H9 (cell line): ENCODE measurements at regions not wholly inside any gene's neighbourhood (a gene's known extent, or its start where the extent isn't known, plus 50 kb on each side); places are given as distances from the start of the nearest gene placed in this dataset.

Experiments
- DNase-seq: peaks from one replicate; pipeline ENCODE4 v3.0.0-alpha.2; 2017
- H2AFZ ChIP-seq: one replicate; pipeline ENCODE4 v1.6.1; 2013; ENCODE audit warnings: mild to moderate bottlenecking, low read length, control low read depth, moderate library complexity
- H2AK5ac ChIP-seq: 2 replicates; pipeline ENCODE4 v1.6.1; 2013; ENCODE audit warnings: low read length, control low read depth, mixed read lengths; ENCODE audit not compliant: insufficient read length
- H2BK120ac ChIP-seq: one replicate; pipeline ENCODE4 v1.6.1; 2013; ENCODE audit warnings: low read depth, mild to moderate bottlenecking, low read length, control low read depth, inconsistent platforms; ENCODE audit not compliant: poor library complexity, severe bottlenecking
- H2BK12ac ChIP-seq: 2 replicates; pipeline ENCODE4 v1.6.1; 2013; ENCODE audit warnings: low read length, control low read depth, mixed read lengths, low read depth; ENCODE audit not compliant: insufficient read length
- H2BK15ac ChIP-seq: 2 replicates; pipeline ENCODE4 v1.6.1; 2013; ENCODE audit warnings: low read depth, low read length, control low read depth
- H2BK20ac ChIP-seq: one replicate; pipeline ENCODE4 v1.6.1; 2013; ENCODE audit warnings: low read depth, mild to moderate bottlenecking, low read length, control low read depth, inconsistent platforms; ENCODE audit not compliant: poor library complexity, severe bottlenecking
- H2BK5ac ChIP-seq: 2 replicates; pipeline ENCODE4 v1.6.1; 2013; ENCODE audit warnings: low read length, control low read depth, mixed read lengths; ENCODE audit not compliant: insufficient read length
- H3K14ac ChIP-seq: 2 replicates; pipeline ENCODE4 v1.6.1; 2013; ENCODE audit warnings: low read length, control low read depth; ENCODE audit not compliant: insufficient read depth
- H3K18ac ChIP-seq: 2 replicates; pipeline ENCODE4 v1.6.1; 2013; ENCODE audit warnings: low read depth, mild to moderate bottlenecking, mixed read lengths, low read length, control low read depth; ENCODE audit not compliant: insufficient read length
- H3K23ac ChIP-seq: 2 replicates; pipeline ENCODE4 v1.6.1; 2013; ENCODE audit warnings: low read length, control low read depth, mixed read lengths, low read depth; ENCODE audit not compliant: insufficient read length
- H3K23me2 ChIP-seq: 2 replicates; pipeline ENCODE4 v1.6.1; 2013; ENCODE audit warnings: low read depth, mild to moderate bottlenecking, mixed read lengths, low read length, control low read depth; ENCODE audit not compliant: insufficient read length, poor library complexity, severe bottlenecking
- H3K27ac ChIP-seq: 2 replicates; pipeline ENCODE4 v1.5.1; 2013; ENCODE audit warnings: low read length, control low read depth, mixed read lengths, low read depth; ENCODE audit not compliant: insufficient read length
- H3K27me3 ChIP-seq: 2 replicates; pipeline ENCODE4 v1.6.1; 2013; ENCODE audit warnings: low read length, control low read depth, inconsistent platforms; ENCODE audit not compliant: insufficient read depth
- H3K4ac ChIP-seq: 2 replicates; pipeline ENCODE4 v1.6.1; 2013; ENCODE audit warnings: low read depth, mild to moderate bottlenecking, control low read depth, inconsistent platforms, low read length, moderate library complexity
- H3K4me1 ChIP-seq: 2 replicates; pipeline ENCODE4 v1.6.1; 2013; ENCODE audit warnings: low read length, control low read depth, inconsistent platforms; ENCODE audit not compliant: insufficient read depth
- H3K4me2 ChIP-seq: 2 replicates; pipeline ENCODE4 v1.6.1; 2013; ENCODE audit warnings: low read length, control low read depth, mixed read lengths; ENCODE audit not compliant: insufficient read length, insufficient read depth
- H3K56ac ChIP-seq: 2 replicates; pipeline ENCODE4 v1.6.1; 2013; ENCODE audit warnings: low read depth, mild to moderate bottlenecking, mixed read lengths, low read length, control low read depth; ENCODE audit not compliant: insufficient read length
- H3K79me1 ChIP-seq: 2 replicates; pipeline ENCODE4 v1.6.1; 2013; ENCODE audit warnings: low read depth, mild to moderate bottlenecking, moderate library complexity, low read length, control low read depth, inconsistent platforms; ENCODE audit not compliant: insufficient read depth, poor library complexity, severe bottlenecking
- H3K79me2 ChIP-seq: 2 replicates; pipeline ENCODE4 v1.6.1; 2013; ENCODE audit warnings: low read length, control low read depth, inconsistent platforms; ENCODE audit not compliant: insufficient read depth
- H3K9ac ChIP-seq: 2 replicates; pipeline ENCODE4 v1.6.1; 2013; ENCODE audit warnings: low read length, control low read depth, mixed read lengths; ENCODE audit not compliant: insufficient read length; ENCODE audit errors: extremely low read depth
- H3K9me3 ChIP-seq: one replicate; pipeline ENCODE4 v1.6.1; 2013; ENCODE audit warnings: low read depth, low read length, inconsistent platforms; ENCODE audit not compliant: control insufficient read depth
- H3T11ph ChIP-seq: one replicate; pipeline ENCODE4 v1.6.1; 2013; ENCODE audit warnings: mild to moderate bottlenecking, low read length, control low read depth, inconsistent platforms
- H4K20me1 ChIP-seq: one replicate; pipeline ENCODE4 v1.6.1; 2013; ENCODE audit not compliant: control insufficient read depth, insufficient read length, insufficient read depth
- H4K5ac ChIP-seq: 2 replicates; pipeline ENCODE4 v1.6.1; 2013; ENCODE audit warnings: low read depth, mild to moderate bottlenecking, mixed read lengths, low read length, control low read depth; ENCODE audit not compliant: insufficient read length
- H4K8ac ChIP-seq: replicated peaks from 2 replicates; pipeline ENCODE4 v1.6.1; 2013; ENCODE audit warnings: low read length, control low read depth, mixed read lengths, low read depth; ENCODE audit not compliant: insufficient read length
- H4K91ac ChIP-seq: 2 replicates; pipeline ENCODE4 v1.6.1; 2013; ENCODE audit warnings: low read depth, mild to moderate bottlenecking, moderate library complexity, mixed read lengths, low read length, control low read depth; ENCODE audit not compliant: insufficient read length
- H3K27ac Mint-ChIP-seq, 3 experiments: 2 replicates in 2 of 3; 3 replicates in 1 of 3; pipeline ENCODE4 v1.8.0; 2020 to 2021; ENCODE audit warnings: mixed read lengths in 3 of 3, mild to moderate bottlenecking in 1 of 3, moderate library complexity in 1 of 3
- H3K27me3 Mint-ChIP-seq: 2 replicates; pipeline ENCODE4 v1.8.0; 2021; ENCODE audit warnings: low read depth, mild to moderate bottlenecking, moderate library complexity, mixed read lengths
- H3K36me3 Mint-ChIP-seq, 3 experiments: 2 replicates in 2 of 3; 3 replicates in 1 of 3; pipeline ENCODE4 v1.8.0; 2020 to 2021; ENCODE audit warnings: low read depth in 3 of 3, mixed read lengths in 3 of 3; ENCODE audit not compliant: insufficient read depth in 1 of 3
- H3K4me1 Mint-ChIP-seq, 2 experiments: 2 replicates each; pipeline ENCODE4 v1.8.0; 2020; ENCODE audit warnings: mixed read lengths in 2 of 2
- H3K4me3 Mint-ChIP-seq, 2 experiments: 2 replicates in 1 of 2; 3 replicates in 1 of 2; pipeline ENCODE4 v1.8.0; 2020 to 2021; ENCODE audit warnings: mild to moderate bottlenecking in 2 of 2, mixed read lengths in 2 of 2, moderate library complexity in 1 of 2
- H3K9me3 Mint-ChIP-seq, 2 experiments: 2 replicates in 1 of 2; 3 replicates in 1 of 2; pipeline ENCODE4 v1.8.0; 2020; ENCODE audit warnings: mild to moderate bottlenecking in 2 of 2, mixed read lengths in 2 of 2, moderate library complexity in 1 of 2
- CTCF ChIP-seq: fragments of 200-600 bp; sonication (generic); conservative IDR thresholded peaks from 3 replicates; pipeline ENCODE4 v1.8.0; 2021; ENCODE audit warnings: antibody characterized with exemption, mild to moderate bottlenecking
- WGBS: extraction: QIAGEN DNeasy Blood & Tissue Kit; methylation state at CpG from one replicate; pipeline ENCODE4 v1.1.7; 2013; ENCODE audit warnings: missing lambda C conversion rate, low lambda C conversion rate, mixed read lengths; ENCODE audit not compliant: insufficient read length; ENCODE audit errors: extremely low coverage; 5-methylcytosine and 5-hydroxymethylcytosine counted together

DNA sequence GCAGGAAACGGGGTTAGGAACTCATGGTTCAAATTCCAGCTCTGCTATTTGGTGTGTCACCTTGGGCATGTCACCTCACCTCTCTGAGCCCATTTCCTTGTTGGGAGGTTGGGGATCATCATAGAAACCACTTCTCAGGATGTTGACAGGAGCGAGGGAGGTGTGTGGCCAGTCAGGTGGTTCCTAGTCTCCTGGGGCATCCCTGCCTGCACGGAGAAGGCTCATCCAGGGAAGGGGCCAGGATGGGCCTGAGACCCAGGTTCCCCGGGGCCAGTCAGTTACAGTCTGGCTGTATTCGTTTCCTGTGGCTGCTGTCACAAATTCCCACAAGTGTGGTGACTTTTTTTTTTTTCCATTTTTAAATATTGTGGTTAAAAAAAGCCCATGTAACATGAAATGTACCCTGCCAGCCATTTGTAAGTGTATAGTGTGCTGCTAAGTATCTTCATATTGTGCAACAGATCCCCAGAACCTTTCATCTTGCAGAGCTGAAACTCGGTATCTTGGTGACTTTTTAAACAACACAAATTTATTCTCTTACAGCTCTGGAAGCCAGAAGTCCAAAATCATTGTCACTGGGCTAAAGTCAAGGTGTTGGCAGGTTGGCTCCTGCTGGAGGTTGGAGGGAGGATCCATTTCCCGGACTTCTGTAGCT, 78.7 kb upstream of the UNC5A start:
- Histone ChIP-seq H2AFZ (no peak overlapping the region), H3K14ac (no peak overlapping the region), H4K5ac (no peak overlapping the region), H4K20me1 (no peaks in the 10 kb centered on the region), H4K8ac (no peak overlapping the region), H3K4me2 (no peak overlapping the region), H3K4me1 (no peaks in the 10 kb centered on the region), H3K27me3 (no peaks in the 10 kb centered on the region), H3K27ac (no peak overlapping the region), H3K23me2 (no peaks in the 10 kb centered on the region), H2BK15ac (no peak overlapping the region), H3K4ac (no peak overlapping the region), H3K56ac (no peak overlapping the region), H3T11ph (no peak overlapping the region), H4K91ac (no peak overlapping the region), H2BK120ac (no peak overlapping the region), H2AK5ac (no peak overlapping the region), H2BK5ac (no peak overlapping the region), H2BK20ac (no peak overlapping the region), H3K79me1 (no peaks in the 10 kb centered on the region), H3K23ac (no peak overlapping the region), H3K18ac (no peak overlapping the region), H2BK12ac (no peak overlapping the region), H3K79me2 (no peaks in the 10 kb centered on the region), H3K9ac (no peak overlapping the region), H3K9me3 (no peaks in the 10 kb centered on the region)
- Mint-ChIP-seq H3K27me3 (peaks cover 13% of the 10 kb centered on the region), H3K9me3 (peaks cover 0 to 4% of the 10 kb centered on the region in 2 experiments; a peak in 2 of 5 replicates), H3K4me3 (no peak overlapping the region), H3K36me3 (no peaks in the 10 kb centered on the region), H3K4me1 (peaks cover 23 to 31% of the 10 kb centered on the region in 2 experiments), H3K27ac (no peak overlapping the region)
- DNase-seq: no peak
- no CpG with 5 or more reads among the region's 7 CpGs for WGBS
- TF ChIP-seq CTCF: no peak
